T-helper 2 cell treated with Interferon-gamma antibody and Interleukin-4, amounts not matched to agents 100 ng/mL and 5 ng/mL, for 36 hours (primary cell): ENCODE measurements at regions not wholly inside any gene's neighbourhood (a gene's known extent, or its start where the extent isn't known, plus 50 kb on each side); places are given as distances from the start of the nearest gene placed in this dataset.

Source experiments
- intact Hi-C: fragments of 100-400 bp; cut with micrococcal nuclease; formaldehyde crosslinking; loops from one replicate; pipeline ENCODE4 v1.15.1; 2023

- intact Hi-C loops, result no loop called here
Observed at GRCh38 chr2:181290182-181290581, 167.0 kb upstream of the ITGA4 start.

DNA sequence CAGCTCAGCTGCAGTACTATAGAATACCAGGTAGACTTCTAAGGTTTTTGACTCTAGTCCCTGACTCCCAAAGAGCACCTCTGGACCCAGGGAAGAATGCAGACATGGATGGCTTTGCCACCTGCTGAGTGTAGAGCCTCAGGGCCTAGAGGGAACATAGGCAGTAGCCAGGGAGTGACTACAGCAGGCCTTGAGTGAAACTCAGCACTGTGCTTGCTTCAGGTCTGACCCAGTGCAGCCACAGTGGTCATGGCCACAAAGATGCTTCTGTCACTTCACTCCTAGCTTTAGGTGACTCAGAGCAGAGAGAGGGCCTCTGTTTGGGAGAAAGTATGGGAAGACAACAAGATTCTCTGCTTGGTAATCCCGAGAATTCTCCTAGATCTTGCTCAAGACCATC lies 162.2 kb upstream of the ITGA4 start:
- intact Hi-C loops, result no loop called here

DNA sequence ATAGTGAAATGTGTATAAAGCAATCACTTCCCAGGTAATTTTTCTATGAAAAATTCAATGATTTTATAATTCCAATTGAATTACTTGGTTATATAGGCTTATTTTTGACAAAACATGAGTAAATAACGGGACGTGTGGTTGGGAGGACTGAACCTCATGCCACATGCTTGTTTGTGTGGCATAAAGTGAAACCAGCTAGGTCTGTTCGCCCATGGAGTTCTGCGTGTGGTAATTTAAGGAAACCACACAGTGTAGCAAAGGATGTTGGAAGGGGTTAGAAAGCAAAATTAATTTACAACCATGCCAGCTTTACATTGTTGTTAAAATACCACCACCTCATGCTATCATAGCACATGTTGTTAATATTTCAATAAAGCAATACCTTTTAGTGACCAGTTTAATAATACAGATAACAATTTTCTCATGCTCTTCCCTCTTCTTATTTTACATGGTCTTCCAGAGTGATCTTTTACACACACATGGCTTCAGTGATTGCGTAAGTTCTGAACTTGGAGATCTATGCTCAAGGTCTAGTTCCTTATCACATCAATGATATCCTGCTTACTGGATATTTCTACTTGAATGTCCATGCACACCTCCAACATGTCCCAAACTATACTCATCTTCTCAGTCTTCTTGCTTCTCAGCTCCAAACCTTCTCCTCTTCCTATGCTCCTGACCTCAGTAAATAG lies 156.4 kb upstream of the ITGA4 start:
- intact Hi-C loops, result loop anchor here (5.0 to 10.0 kb wide), 2 partner anchors 58 to 316 kb away; partner anchors contain the start of gene UBE2E3

- intact Hi-C loops, result loop anchor here (1.0 to 10.0 kb wide), 5 partner anchors 62 to 319 kb away; partner anchors contain the start of gene UBE2E3
Observed at GRCh38 chr2:181304011-181304844, 153.0 kb upstream of the ITGA4 start.

GRCh38 chr2:181305301-181306123 lies 151.7 kb upstream of the ITGA4 start:
- intact Hi-C loops, result loop anchor here (1.0 to 10.0 kb wide), 8 partner anchors 81 to 321 kb away; partner anchors contain the start of gene UBE2E3

- intact Hi-C loops, result loop anchor here (10.0 kb wide), 1 partner anchor 322 kb away; the partner anchor contains the start of gene UBE2E3
Observed at GRCh38 chr2:181306785-181307184, 150.4 kb upstream of the ITGA4 start.

DNA sequence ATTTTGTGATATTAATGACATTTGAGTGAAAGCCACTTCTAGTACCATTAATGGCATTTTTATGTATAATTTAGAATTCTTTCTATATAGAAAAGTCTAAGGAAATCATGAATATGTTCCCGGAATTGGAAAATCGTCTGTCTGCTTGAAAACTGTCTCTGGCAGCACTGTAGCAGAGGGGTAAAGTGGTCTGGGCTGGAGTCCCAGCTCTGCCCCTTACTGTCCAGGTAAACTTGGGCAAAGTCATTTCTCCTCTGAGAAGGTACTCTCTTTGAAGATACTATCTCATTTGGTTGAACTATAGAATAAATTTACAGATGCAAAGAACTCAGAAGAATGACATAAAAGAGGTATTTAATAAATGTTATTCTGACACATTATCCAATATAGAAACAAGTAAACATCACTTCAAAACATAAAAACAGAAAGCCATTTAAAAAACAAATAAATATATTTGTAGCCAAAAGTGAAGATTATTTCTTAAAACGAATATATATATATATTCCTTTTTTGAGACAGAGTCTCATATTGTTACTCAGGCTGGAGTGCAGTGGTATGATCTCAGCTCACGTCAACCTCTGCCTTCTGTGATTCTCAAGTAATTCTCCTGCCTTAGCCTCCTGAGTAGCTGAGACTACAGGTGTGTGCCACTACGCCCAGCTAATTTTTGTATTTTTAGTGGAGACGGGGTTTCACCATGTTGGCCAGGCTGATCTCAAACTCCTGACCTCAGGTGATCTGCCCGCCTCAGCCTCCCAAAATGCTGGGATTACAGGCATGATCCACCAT lies 149.8 kb upstream of the ITGA4 start:
- intact Hi-C loops, result loop anchor here (10.0 kb wide), 1 partner anchor 323 kb away; the partner anchor contains the start of gene UBE2E3

DNA sequence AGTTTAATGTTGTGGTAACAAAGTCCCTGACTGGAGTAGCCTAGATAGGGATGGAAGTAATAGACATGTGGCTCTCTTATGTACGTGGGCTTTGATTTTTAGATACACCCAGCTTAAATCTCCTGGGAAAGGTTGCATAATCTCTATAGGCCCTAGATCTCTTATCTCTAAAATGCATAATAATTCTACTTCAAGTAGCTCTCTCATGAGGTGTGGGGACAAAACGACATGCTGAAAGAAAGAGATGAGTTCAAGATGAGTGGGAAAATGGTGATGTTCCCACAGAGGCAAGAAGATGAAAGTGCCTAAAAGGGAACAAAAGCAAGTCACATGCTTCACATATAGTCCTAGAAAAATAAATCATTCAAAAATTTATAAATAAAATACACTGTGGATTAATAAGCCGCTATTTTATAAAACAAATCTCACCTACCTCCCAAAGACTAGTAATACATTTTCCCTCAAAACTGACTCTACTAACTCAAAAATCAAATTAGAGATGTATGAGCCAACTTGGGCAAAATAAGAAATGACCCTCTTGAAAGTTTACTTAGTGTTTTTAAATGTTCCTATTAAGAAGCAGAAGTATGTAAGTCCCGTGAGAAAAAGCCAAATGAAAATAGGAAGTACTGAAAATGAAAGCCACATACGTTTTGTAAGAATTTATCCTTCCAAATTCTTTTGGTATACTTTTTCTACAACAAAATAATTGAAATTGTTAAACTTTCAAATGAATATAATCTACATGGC lies 148.2 kb upstream of the ITGA4 start:
- intact Hi-C loops, result loop anchor here (10.0 kb wide), 1 partner anchor 324 kb away; the partner anchor contains the start of gene UBE2E3

DNA sequence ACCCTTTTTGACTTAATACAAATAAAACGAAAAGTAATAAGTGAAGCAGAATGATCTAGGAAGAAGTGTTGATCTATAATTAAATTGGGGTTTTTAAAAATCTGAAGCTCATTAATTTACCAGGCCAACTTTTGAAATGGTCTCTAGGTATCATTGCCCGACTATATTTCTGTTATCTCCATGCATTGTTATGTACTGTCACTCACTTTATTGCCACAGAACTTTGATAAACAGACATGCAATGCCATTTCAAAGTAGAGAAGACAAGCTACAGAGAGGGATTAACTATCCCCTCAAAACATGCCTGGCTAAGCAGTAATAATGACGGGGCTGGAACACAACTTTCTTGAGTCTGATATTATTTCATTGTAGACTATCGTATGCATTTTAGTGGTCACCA lies 147.6 kb upstream of the ITGA4 start:
- intact Hi-C loops, result loop anchor here (10.0 kb wide), 1 partner anchor 325 kb away; the partner anchor contains the start of gene UBE2E3

GRCh38 chr2:181310967-181311366 lies 146.2 kb upstream of the ITGA4 start:
- intact Hi-C loops, result loop anchor here (5.0 kb wide), 1 partner anchor 41 kb away; no protein-coding TSS in a partner anchor

DNA sequence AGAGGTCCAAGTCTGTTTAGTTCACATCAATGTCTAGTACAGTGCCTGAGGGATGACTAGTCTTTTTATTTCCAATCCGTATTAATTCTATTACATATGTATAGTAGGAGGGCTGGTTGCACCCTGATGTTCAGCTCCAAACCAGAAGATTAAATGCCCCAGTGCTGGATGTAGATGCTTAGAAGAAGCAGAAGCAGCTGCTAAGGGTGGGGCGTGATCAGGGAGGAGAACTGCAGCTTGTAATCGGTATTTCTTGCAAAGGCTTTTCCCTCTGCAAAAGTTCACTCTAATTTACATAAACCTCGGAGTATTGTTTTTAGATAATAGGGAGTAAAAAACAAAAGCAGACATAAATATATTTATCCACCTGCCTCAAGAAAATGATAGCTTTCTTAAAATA lies 145.3 kb upstream of the ITGA4 start:
- intact Hi-C loops, result loop anchor here (1.0 to 5.0 kb wide), 3 partner anchors 40 to 144 kb away; no protein-coding TSS in a partner anchor

DNA sequence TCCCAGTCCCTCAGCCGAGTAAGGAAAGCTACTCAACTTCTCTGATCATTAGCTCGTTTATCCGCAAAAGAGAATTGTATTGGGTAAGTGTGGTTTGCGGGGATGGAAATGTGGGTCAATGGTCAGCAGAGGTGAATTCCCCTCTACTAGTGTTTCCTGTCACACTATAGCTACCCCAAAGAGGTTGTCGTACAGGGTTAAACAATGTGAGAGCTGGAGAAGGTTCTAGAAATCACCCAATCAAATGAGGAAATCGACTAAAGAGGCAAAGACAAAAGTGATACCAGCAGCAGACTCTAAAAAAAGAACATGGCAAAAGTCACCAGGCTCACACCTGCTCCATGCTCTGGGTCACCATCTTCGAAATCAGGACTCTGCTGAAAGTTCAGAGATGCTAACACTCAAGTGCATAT lies 144.7 kb upstream of the ITGA4 start:
- intact Hi-C loops, result loop anchor here (1.0 to 5.0 kb wide), 3 partner anchors 40 to 144 kb away; no protein-coding TSS in a partner anchor

DNA sequence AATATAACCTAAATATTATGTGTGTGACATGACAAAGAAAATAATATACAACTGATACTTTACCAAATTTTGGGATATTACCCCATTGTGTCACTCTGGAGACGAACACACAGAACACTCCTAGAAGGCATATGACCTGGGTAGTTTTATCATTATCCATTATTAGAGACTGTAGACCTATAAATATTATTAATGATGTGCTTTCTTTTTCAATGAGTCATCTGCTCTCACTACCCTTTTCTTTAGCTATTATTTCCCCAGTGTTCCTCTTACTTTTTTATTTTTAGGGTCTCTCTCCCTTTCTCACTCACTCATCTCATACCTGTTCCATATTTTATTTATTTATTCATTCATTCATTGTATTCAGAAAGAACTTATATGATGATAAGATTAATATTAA lies 143.3 kb upstream of the ITGA4 start:
- intact Hi-C loops, result loop anchor here (2.0 to 5.0 kb wide), 2 partner anchors 38 to 79 kb away; no protein-coding TSS in a partner anchor

DNA sequence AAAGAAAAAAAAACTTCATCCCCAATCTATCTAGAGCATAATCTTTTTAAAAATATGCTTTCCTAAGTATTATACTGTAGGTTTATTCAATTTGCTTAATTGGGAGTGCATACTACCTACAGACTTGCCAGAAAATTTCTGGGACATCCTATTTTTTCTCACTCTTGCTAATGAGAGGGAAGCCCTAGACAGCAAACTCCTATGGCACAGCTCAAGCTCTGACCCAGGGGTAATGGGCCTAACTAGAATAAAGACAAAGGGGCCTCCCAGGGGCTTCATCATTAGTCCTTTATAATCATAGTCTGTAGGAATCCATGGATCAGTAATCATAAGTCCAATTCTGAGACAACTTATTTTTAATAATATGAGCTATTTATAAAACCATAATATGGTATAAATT lies 142.6 kb upstream of the ITGA4 start:
- intact Hi-C loops, result loop anchor here (5.0 kb wide), 1 partner anchor 38 kb away; no protein-coding TSS in a partner anchor

GRCh38 chr2:181317511-181317910 lies 139.7 kb upstream of the ITGA4 start:
- intact Hi-C loops, result no loop called here

- intact Hi-C loops, result no loop called here
Observed at GRCh38 chr2:181318504-181319280, 138.5 kb upstream of the ITGA4 start.

DNA sequence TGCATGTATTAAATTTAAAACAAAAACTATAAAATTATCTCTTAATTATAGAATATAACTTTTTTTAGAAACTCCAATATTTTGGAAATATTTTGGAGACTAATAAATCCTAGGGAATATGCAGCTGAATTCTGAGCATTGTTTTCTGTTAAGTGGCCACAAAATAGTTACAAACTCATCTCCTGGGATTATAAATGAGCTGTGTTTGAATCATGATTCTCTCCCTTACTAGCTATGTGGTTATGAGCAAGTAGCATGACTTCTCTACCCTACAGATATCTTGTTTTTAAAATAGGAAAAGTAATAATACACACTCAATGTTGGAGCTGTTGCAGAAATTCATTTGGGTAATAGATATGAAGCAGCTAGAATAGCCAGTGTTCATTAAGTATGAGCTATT lies 137.9 kb upstream of the ITGA4 start:
- intact Hi-C loops, result no loop called here

DNA sequence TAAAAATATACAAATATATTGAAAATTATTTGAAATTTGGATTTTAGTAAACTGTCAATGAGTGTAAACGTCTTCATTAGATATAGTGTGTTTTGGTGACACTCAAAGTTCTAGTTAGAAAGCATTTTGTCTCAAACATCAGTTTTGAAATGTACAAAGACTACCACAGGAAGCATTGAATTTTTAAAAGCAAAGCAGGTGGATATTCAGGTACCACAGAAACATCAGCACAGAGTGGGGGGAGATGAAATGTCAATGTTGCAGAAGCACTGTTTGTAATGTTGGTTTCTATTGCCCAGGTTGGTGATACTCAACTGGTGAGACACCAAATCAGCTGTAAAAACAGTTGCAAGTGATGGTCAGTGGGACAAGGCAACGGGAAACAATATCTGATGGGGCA lies 136.5 kb upstream of the ITGA4 start:
- intact Hi-C loops, result no loop called here

GRCh38 chr2:181324912-181325311 lies 132.3 kb upstream of the ITGA4 start:
- intact Hi-C loops, result no loop called here
